ENCODE measurements at regions not wholly inside any gene's neighbourhood (a gene's known extent, or its start where the extent isn't known, plus 50 kb on each side); places are given as distances from the start of the nearest gene placed in this dataset.

DNA sequence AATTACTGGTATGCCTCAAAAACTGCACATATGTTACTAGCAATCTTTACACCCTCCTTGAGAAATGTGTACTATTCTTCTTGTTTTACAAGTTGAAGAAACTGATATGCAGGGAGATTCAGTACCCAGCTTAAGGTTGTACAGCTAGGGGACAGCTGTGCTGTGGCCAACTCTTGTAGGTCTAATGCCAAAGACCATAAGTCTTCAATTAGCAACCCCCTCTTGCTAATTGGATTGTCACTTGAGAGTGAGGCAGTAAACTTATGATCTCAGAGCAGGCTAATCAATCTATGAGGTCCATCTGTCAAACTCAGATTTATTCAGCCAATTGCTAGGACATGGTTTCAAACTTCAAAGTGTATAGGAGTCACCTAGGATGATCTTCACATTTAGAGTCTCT is 492.0 kb upstream of the USP24 start:
- DNase-seq = no peak
- no peak for ATAC-seq
- Mint-ChIP-seq H3K27me3 (ENCODE audit: low read depth) (no peaks in the 10 kb centered on the region), H3K4me1 (ENCODE audit: low read depth) (no peaks in the 10 kb centered on the region), H3K4me3 (no peak overlapping the region), H3K36me3 (ENCODE audit: insufficient read depth) (no peaks in the 10 kb centered on the region), H3K9me3 (no peaks in the 10 kb centered on the region)

DNA sequence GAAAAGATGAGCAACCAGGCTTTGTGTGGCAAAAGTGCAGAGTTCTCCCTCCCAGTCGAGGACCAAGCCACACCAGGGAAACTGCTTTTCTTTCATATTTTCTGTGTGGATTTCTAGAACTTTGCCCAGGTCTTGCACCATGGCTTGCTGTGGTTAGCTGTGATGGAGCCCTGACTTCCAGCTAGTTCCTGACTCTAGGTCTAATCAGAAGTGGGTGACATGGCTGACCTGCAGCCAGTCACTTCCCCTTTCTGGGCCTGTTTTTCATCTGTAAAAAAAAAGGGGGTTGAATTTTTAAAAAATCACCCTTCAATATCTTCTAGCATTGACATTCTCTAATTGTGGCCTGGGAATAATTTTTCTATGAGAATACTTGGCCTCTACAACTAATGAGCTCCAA is 491.2 kb upstream of the USP24 start:
- Mint-ChIP-seq H3K27me3 (ENCODE audit: low read depth) (no peaks in the 10 kb centered on the region), H3K36me3 (ENCODE audit: insufficient read depth) (no peaks in the 10 kb centered on the region)

GRCh38 chr1:55703726-55704363 is 488.7 kb upstream of the USP24 start:
- no peak for DNase-seq
- H3K4me3 Mint-ChIP-seq = no peak overlapping the region
- no peaks in the 10 kb centered on the region for H3K9me3 Mint-ChIP-seq
- H3K4me1 Mint-ChIP-seq (ENCODE audit: low read depth) = no peaks in the 10 kb centered on the region
- ATAC-seq = no peak
- no peaks in the 10 kb centered on the region for H3K36me3 Mint-ChIP-seq (ENCODE audit: insufficient read depth)
- H3K27me3 Mint-ChIP-seq (ENCODE audit: low read depth) = no peaks in the 10 kb centered on the region

More for the DNA sequence above, 491.2 kb upstream of the USP24 start:
- no peak for DNase-seq
- ATAC-seq = no peak
- Mint-ChIP-seq H3K4me1 (ENCODE audit: low read depth) (no peaks in the 10 kb centered on the region), H3K4me3 (no peak overlapping the region), H3K9me3 (no peaks in the 10 kb centered on the region)

- no peak for DNase-seq
- H3K4me1 Mint-ChIP-seq (ENCODE audit: low read depth) = no peaks in the 10 kb centered on the region
- H3K4me3 Mint-ChIP-seq = no peak overlapping the region
- H3K36me3 Mint-ChIP-seq (ENCODE audit: insufficient read depth) = no peaks in the 10 kb centered on the region
- no peaks in the 10 kb centered on the region for H3K27me3 Mint-ChIP-seq (ENCODE audit: low read depth)
- no peaks in the 10 kb centered on the region for H3K9me3 Mint-ChIP-seq
- no peak for ATAC-seq
Observed at GRCh38 chr1:55702064-55702463, 486.9 kb upstream of the USP24 start.

GRCh38 chr1:55700359-55701130 is 485.4 kb upstream of the USP24 start:
- Mint-ChIP-seq H3K4me1 (ENCODE audit: low read depth) (no peaks in the 10 kb centered on the region), H3K27me3 (ENCODE audit: low read depth) (no peaks in the 10 kb centered on the region), H3K9me3 (no peaks in the 10 kb centered on the region), H3K36me3 (ENCODE audit: insufficient read depth) (no peaks in the 10 kb centered on the region), H3K4me3 (no peak overlapping the region)
- DNase-seq = no peak
- ATAC-seq = no peak

DNA sequence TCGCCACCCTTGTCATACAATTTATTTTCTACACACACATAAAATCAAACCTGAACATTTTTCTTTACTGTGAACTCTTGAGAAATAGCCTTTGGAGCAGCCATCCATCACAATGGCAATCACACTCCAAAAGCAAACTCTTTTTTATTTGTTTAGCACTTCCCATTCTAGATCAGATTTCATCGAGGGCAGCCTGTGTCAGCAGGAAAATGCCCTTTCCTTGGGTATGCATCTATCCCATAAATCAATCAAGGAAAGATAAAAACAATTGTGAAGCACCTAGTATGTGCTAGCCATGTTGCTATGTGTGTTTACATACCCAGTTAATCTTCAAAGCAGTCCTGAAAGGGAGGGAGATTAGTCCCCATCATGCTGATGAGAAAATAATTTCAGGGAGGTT is 484.1 kb upstream of the USP24 start:
- DNase-seq (no peak), ATAC-seq (no peak)
- Mint-ChIP-seq H3K36me3 (ENCODE audit: insufficient read depth) (no peaks in the 10 kb centered on the region), H3K4me1 (ENCODE audit: low read depth) (no peaks in the 10 kb centered on the region), H3K9me3 (no peaks in the 10 kb centered on the region), H3K27me3 (ENCODE audit: low read depth) (no peaks in the 10 kb centered on the region), H3K4me3 (no peak overlapping the region)

- H3K4me3 Mint-ChIP-seq = no peak overlapping the region
- no peaks in the 10 kb centered on the region for H3K36me3 Mint-ChIP-seq (ENCODE audit: insufficient read depth)
- H3K4me1 Mint-ChIP-seq (ENCODE audit: low read depth) = no peaks in the 10 kb centered on the region
- no peaks in the 10 kb centered on the region for H3K9me3 Mint-ChIP-seq
- H3K27me3 Mint-ChIP-seq (ENCODE audit: low read depth) = peaks cover 3% of the 10 kb centered on the region
- ATAC-seq = no peak
- DNase-seq = no peak
Observed at GRCh38 chr1:55697997-55698535, 482.9 kb upstream of the USP24 start.

GRCh38 chr1:55696891-55697290 is 481.7 kb upstream of the USP24 start:
- Mint-ChIP-seq H3K36me3 (ENCODE audit: insufficient read depth) (no peaks in the 10 kb centered on the region), H3K4me3 (no peak overlapping the region), H3K27me3 (ENCODE audit: low read depth) (peaks cover 4% of the 10 kb centered on the region), H3K4me1 (ENCODE audit: low read depth) (no peaks in the 10 kb centered on the region), H3K9me3 (no peaks in the 10 kb centered on the region)
- no peak for ATAC-seq
- DNase-seq = no peak

DNA sequence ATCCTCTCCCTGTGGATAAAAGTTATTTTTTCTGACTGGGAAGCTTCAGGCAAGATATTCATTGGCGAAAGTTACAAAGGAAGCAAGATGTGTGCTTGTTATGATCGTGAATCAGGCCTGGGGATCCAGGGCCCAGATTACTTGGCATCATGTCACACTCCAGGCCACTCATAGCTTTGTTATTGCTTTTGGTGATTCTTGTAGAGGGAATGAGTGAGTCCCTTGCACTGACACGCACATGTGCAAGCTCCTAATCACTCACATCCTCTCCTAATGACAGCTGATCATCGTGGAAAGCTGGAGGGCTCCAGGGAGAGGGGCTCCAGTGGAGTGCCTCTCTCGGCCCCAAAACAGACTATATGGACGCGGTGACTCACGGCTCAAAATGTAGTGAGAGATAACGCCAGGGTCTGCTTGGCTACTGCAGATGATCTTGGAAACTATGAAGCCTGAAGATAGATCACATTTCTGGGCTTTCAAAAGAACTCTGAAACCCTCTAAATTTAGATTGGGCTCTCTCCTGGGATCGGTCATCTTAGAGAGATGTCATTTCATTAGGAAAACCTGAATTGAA is 481.1 kb upstream of the USP24 start:
- ATAC-seq (no peak), DNase-seq (no peak)
- no peaks in the 10 kb centered on the region for H3K9me3 Mint-ChIP-seq
- H3K4me3 Mint-ChIP-seq = no peak overlapping the region
- H3K4me1 Mint-ChIP-seq (ENCODE audit: low read depth) = no peaks in the 10 kb centered on the region
- H3K27me3 Mint-ChIP-seq (ENCODE audit: low read depth) = peaks cover 6% of the 10 kb centered on the region
- no peaks in the 10 kb centered on the region for H3K36me3 Mint-ChIP-seq (ENCODE audit: insufficient read depth)

DNA sequence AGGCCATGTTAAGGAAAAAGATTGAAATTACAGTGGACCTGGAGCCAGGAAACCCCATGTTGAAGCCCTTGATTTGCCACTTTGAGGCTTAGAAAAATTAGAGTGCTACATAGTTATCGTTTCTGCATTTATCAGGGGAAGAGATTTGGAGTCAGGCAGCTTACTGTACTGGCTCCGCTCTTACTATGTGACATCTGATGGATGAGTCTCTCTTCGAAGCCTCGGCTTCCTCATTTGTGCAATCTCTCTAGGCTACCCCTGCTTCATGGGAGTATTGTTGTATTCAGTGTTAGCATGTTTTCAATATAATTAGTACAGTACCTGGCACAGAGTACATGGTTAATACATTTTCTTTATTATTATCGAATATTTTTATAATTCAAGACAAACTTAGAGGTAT is 480.4 kb upstream of the USP24 start:
- H3K27me3 Mint-ChIP-seq (ENCODE audit: low read depth) = peaks cover 6% of the 10 kb centered on the region
- no peaks in the 10 kb centered on the region for H3K4me1 Mint-ChIP-seq (ENCODE audit: low read depth)
- no peak overlapping the region for H3K4me3 Mint-ChIP-seq
- DNase-seq = no peak
- no peaks in the 10 kb centered on the region for H3K9me3 Mint-ChIP-seq
- no peaks in the 10 kb centered on the region for H3K36me3 Mint-ChIP-seq (ENCODE audit: insufficient read depth)
- no peak for ATAC-seq

- Mint-ChIP-seq H3K27me3 (ENCODE audit: low read depth) (peaks cover 6% of the 10 kb centered on the region), H3K4me1 (ENCODE audit: low read depth) (no peaks in the 10 kb centered on the region), H3K36me3 (ENCODE audit: insufficient read depth) (no peaks in the 10 kb centered on the region), H3K4me3 (no peak overlapping the region), H3K9me3 (no peaks in the 10 kb centered on the region)
- no peak for DNase-seq
- no peak for ATAC-seq
Observed at GRCh38 chr1:55695151-55695550, 480.0 kb upstream of the USP24 start.

- DNase-seq (no peak), ATAC-seq (no peak)
- Mint-ChIP-seq H3K27me3 (ENCODE audit: low read depth) (peaks cover 6% of the 10 kb centered on the region), H3K36me3 (ENCODE audit: insufficient read depth) (no peaks in the 10 kb centered on the region), H3K9me3 (no peaks in the 10 kb centered on the region), H3K4me1 (ENCODE audit: low read depth) (no peaks in the 10 kb centered on the region), H3K4me3 (no peak overlapping the region)
Observed at GRCh38 chr1:55694310-55694801, 479.2 kb upstream of the USP24 start.

- H3K9me3 Mint-ChIP-seq = no peaks in the 10 kb centered on the region
- ATAC-seq = no peak
- peaks cover 6% of the 10 kb centered on the region for H3K27me3 Mint-ChIP-seq (ENCODE audit: low read depth)
- no peaks in the 10 kb centered on the region for H3K4me1 Mint-ChIP-seq (ENCODE audit: low read depth)
- no peak overlapping the region for H3K4me3 Mint-ChIP-seq
- H3K36me3 Mint-ChIP-seq (ENCODE audit: insufficient read depth) = no peaks in the 10 kb centered on the region
- no peak for DNase-seq
Observed at GRCh38 chr1:55692726-55693125, 477.6 kb upstream of the USP24 start.

DNA sequence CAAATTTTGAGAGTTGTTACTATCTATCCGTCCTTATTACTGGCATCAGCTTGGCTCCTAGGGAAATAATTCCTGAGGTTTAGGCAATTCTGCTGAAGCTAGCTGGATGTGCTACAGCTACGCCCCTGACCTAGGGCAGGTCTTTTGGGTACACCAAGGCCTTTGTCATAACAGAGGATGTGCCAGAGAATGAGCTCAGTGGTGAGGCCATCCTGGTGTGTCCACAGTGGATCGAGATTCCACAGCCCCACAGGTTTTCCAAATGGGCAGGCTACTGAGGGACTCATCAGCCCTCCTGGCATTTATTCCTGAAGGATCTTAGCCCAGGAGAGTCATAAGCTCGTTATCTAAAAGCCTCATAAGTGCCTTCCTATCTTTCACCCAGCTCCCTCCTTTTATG is 475.2 kb upstream of the USP24 start:
- H3K27me3 Mint-ChIP-seq (ENCODE audit: low read depth) = peaks cover 8% of the 10 kb centered on the region
- no peaks in the 10 kb centered on the region for H3K9me3 Mint-ChIP-seq
- H3K4me1 Mint-ChIP-seq (ENCODE audit: low read depth) = no peaks in the 10 kb centered on the region
- no peaks in the 10 kb centered on the region for H3K36me3 Mint-ChIP-seq (ENCODE audit: insufficient read depth)
- ATAC-seq (no peak), DNase-seq (no peak)
- H3K4me3 Mint-ChIP-seq = no peak overlapping the region

DNA sequence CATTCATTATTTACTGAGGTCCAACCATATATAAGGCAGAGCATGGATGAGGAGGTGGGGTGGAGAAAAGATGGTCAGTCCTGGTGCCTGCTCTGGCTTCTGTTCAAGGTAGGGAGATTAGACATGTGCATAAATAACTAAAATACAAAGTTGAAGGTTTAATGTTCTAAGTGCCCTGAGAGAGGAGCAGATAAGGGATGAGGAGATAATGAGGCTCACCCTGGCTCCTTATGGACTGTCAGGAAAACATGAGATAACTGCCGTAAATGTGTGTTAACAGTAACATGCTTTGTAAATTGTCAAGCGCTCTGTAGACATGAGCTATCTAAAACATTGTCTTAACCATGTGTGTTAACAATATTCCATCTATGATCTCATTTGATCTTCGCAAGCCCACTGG is 474.6 kb upstream of the USP24 start:
- ATAC-seq = no peak
- no peaks in the 10 kb centered on the region for H3K36me3 Mint-ChIP-seq (ENCODE audit: insufficient read depth)
- H3K9me3 Mint-ChIP-seq = no peaks in the 10 kb centered on the region
- H3K4me1 Mint-ChIP-seq (ENCODE audit: low read depth) = no peaks in the 10 kb centered on the region
- H3K27me3 Mint-ChIP-seq (ENCODE audit: low read depth) = peaks cover 8% of the 10 kb centered on the region
- no peak for DNase-seq
- no peak overlapping the region for H3K4me3 Mint-ChIP-seq
